A549 (cell line): ENCODE measurements at regions not wholly inside any gene's neighbourhood (a gene's known extent, or its start where the extent isn't known, plus 50 kb on each side); places are given as distances from the start of the nearest gene placed in this dataset.
A peak's percentile ranks its signal among the peaks of the same experiment; 100 is the strongest.

Experiments used
- ATAC-seq, 2 experiments: fragments of 200-7000 bp in 1 of 2; fragments of >200 bp in 1 of 2; cut with Nextera tagmentation in 1 of 2; cut with Tn5 transposase in 1 of 2; 3 replicates each; pipeline versions ENCODE4 v1.8.0 to v1.9.1; 2018 to 2020; ENCODE audit warnings: mild to moderate bottlenecking in 1 of 2, moderate library complexity in 1 of 2
- CTCF ChIA-PET: fragments of 300-600 bp; sonication (Branson Sonifier 250); formaldehyde crosslinking; extraction: SDS; loops from one replicate; lab custom pipeline; 2021; ENCODE audit warnings: antibody characterized with exemption, inconsistent platforms; lab: Yijun Ruan, JAX
- POLR2A ChIA-PET: fragments of 350-600 bp; formaldehyde crosslinking; extraction: SDS; loops from one replicate; lab custom pipeline; 2021; ENCODE audit warnings: antibody characterized with exemption, inconsistent platforms; lab: Yijun Ruan, JAX
- DNase-seq, 2 experiments: peaks; one replicate each; pipeline versions ENCODE4 v3.0.0 to v3.0.0-alpha.2; 2011 to 2016; ENCODE audit warnings: low read depth in 1 of 2, low spot score in 1 of 2
- FAIRE-seq: peaks from 2 replicates; lab custom pipeline; 2011; peaks lifted over from hg19 to GRCh38; lab: Jason Lieb, UNC
- H3K27ac ChIP-seq, 2 experiments: fragments of >200 bp; sonication (Bioruptor Twin); formaldehyde crosslinking; 3 replicates each; pipeline ENCODE4 v1.5.1; 2016 to 2017
- H3K4me1 ChIP-seq: fragments of >200 bp; sonication (Bioruptor Twin); formaldehyde crosslinking; 3 replicates; pipeline ENCODE4 v1.6.1; 2016
- H3K4me2 ChIP-seq: fragments of >200 bp; sonication (Bioruptor Twin); formaldehyde crosslinking; 3 replicates; pipeline ENCODE4 v1.6.1; 2016
- H3K4me3 ChIP-seq: fragments of >200 bp; sonication (Bioruptor Twin); formaldehyde crosslinking; 3 replicates; pipeline ENCODE4 v1.5.1; 2016
- H3K9me3 ChIP-seq: fragments of >200 bp; sonication (Bioruptor Twin); formaldehyde crosslinking; 3 replicates; pipeline ENCODE4 v1.6.1; 2016
- BHLHE40 ChIP-seq: IDR thresholded peaks from 2 replicates; pipeline ENCODE4 v1.6.1; 2012; ENCODE audit warnings: low read depth, low read length, inconsistent platforms
- CBX2 ChIP-seq: fragments of 200-600 bp; sonication (generic); IDR thresholded peaks from 2 replicates; pipeline ENCODE4 v1.6.1; 2016; ENCODE audit warnings: low read depth, mild to moderate bottlenecking, borderline replicate concordance
- CBX8 ChIP-seq: fragments of 200-600 bp; sonication (generic); IDR thresholded peaks from 2 replicates; pipeline ENCODE4 v1.6.1; 2016
- CEBPB ChIP-seq, 2 experiments: fragments of >200 bp in 1 of 2; sonication (Bioruptor Twin) in 1 of 2; formaldehyde crosslinking in 1 of 2; IDR thresholded peaks; 2 replicates each; pipeline ENCODE4 v1.6.1; 2012 to 2016
- E2F6 ChIP-seq: IDR thresholded peaks from 2 replicates; pipeline ENCODE4 v1.6.1; 2012; ENCODE audit warnings: low read depth, borderline replicate concordance
- EHF ChIP-seq: fragments of 250-450 bp; sonication (Bioruptor Pico); IDR thresholded peaks from 2 replicates; pipeline ENCODE4 v1.5.0; 2020; ENCODE audit warnings: mild to moderate bottlenecking
- EHMT2 ChIP-seq: fragments of 200-600 bp; sonication (generic); IDR thresholded peaks from 2 replicates; pipeline ENCODE4 v1.6.1; 2016; ENCODE audit warnings: antibody characterized with exemption, low read depth, mild to moderate bottlenecking, moderate library complexity
- ELK1 ChIP-seq: fragments of 150-350 bp; IDR thresholded peaks from 2 replicates; pipeline ENCODE4 v1.6.1; 2014; ENCODE audit warnings: low read depth, mild to moderate bottlenecking, low read length
- FOXS1 ChIP-seq: fragments of 250-450 bp; sonication (Bioruptor Pico); IDR thresholded peaks from 2 replicates; pipeline ENCODE4 v1.5.0; 2020; ENCODE audit warnings: mild to moderate bottlenecking, moderate library complexity
- GATA3 ChIP-seq: IDR thresholded peaks from 2 replicates; pipeline ENCODE4 v1.6.1; 2012; ENCODE audit warnings: borderline replicate concordance
- JUNB ChIP-seq: fragments of >200 bp; sonication (Bioruptor Twin); formaldehyde crosslinking; IDR thresholded peaks from 2 replicates; pipeline ENCODE4 v1.6.1; 2016
- KDM5A ChIP-seq: fragments of 200-600 bp; sonication (generic); IDR thresholded peaks from 2 replicates; pipeline ENCODE4 v1.6.1; 2016; ENCODE audit warnings: antibody characterized with exemption, mild to moderate bottlenecking
- PHF8 ChIP-seq: fragments of 200-600 bp; sonication (generic); IDR thresholded peaks from 2 replicates; pipeline ENCODE4 v1.6.1; 2016; ENCODE audit warnings: low read depth, mild to moderate bottlenecking, antibody characterized with exemption, moderate library complexity, borderline replicate concordance
- RARB ChIP-seq: fragments of 250-450 bp; sonication (Bioruptor Pico); IDR thresholded peaks from 2 replicates; pipeline ENCODE4 v1.8.0; 2021; ENCODE audit warnings: mild to moderate bottlenecking, moderate library complexity
- RFX5 ChIP-seq: fragments of 450-650 bp; IDR thresholded peaks from 2 replicates; pipeline ENCODE4 v1.7.1; 2014; ENCODE audit warnings: antibody characterized with exemption, mild to moderate bottlenecking, moderate library complexity
- RNF2 ChIP-seq: fragments of 200-600 bp; sonication (generic); IDR thresholded peaks from 2 replicates; pipeline ENCODE4 v1.6.1; 2016; ENCODE audit warnings: low read depth, mild to moderate bottlenecking, antibody characterized with exemption, moderate library complexity, borderline replicate concordance
- SMC3 ChIP-seq: fragments of >200 bp; sonication (Bioruptor Twin); formaldehyde crosslinking; IDR thresholded peaks from 3 replicates; pipeline ENCODE4 v1.6.1; 2018; ENCODE audit warnings: inconsistent platforms
- TFCP2L1 ChIP-seq: fragments of 250-450 bp; sonication (Bioruptor Pico); IDR thresholded peaks from 2 replicates; pipeline ENCODE4 v1.5.0; 2021; ENCODE audit warnings: mild to moderate bottlenecking
- ZFP36 ChIP-seq: fragments of 450-650 bp; IDR thresholded peaks from 2 replicates; pipeline ENCODE4 v1.6.1; 2014; ENCODE audit warnings: borderline replicate concordance; ENCODE audit not compliant: partially characterized antibody
- ZNF302 ChIP-seq: fragments of 250-450 bp; sonication (Bioruptor Pico); IDR thresholded peaks from 2 replicates; pipeline ENCODE4 v1.9.0; 2021; ENCODE audit warnings: inconsistent platforms, mild to moderate bottlenecking, moderate library complexity
- ZSCAN20 ChIP-seq: fragments of 250-450 bp; sonication (Bioruptor Pico); IDR thresholded peaks from 2 replicates; pipeline ENCODE4 v1.8.0; 2022; ENCODE audit warnings: mild to moderate bottlenecking, moderate library complexity
- WGBS: methylation state at CpG from one replicate; pipeline ENCODE4 v1.1.6; 2017; ENCODE audit errors: missing lambda C conversion rate; 5-methylcytosine and 5-hydroxymethylcytosine counted together
- TF ChIP-seq, protein P1 (sequence below): fragments of >200 bp; sonication (Bioruptor Twin); formaldehyde crosslinking; IDR thresholded peaks from 3 replicates; pipeline ENCODE4 v1.6.1; 2016
- TF ChIP-seq, protein P2 (sequence below): IDR thresholded peaks from 2 replicates; pipeline ENCODE4 v1.6.1; 2012
- TF ChIP-seq, protein P3 (sequence below): fragments of 200-600 bp; sonication (generic); IDR thresholded peaks from 2 replicates; pipeline ENCODE4 v1.6.1; 2016; ENCODE audit warnings: antibody characterized with exemption, mild to moderate bottlenecking, moderate library complexity
- TF ChIP-seq, protein P4 (sequence below): fragments of >200 bp; sonication (Bioruptor Twin); formaldehyde crosslinking; IDR thresholded peaks from 2 replicates; pipeline ENCODE4 v1.6.1; 2016

DNA sequence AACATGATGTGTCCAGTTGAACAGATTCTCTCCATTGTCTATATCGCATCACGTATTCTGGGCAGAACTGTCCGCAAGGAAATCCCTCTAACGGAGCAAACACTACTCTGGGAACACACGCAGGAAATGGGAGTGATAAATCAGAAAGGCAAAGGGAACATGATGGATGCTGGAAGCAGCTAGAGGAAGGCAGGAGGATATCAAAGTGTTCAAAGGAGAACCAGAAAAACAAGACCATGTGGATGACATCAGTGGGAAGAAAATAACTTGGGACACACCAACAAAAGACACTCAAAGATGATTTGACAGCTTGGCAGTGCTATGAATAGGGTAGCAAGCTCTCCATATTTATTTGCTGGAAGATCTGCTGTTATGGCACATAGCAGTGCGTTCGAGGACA is 142.9 kb downstream of the PLK2 start:
- Histone ChIP-seq H3K4me2 (no peak overlapping the region), H3K4me1 (peaks cover 16% of the 10 kb centered on the region), H3K9me3 (no peaks in the 10 kb centered on the region), H3K27ac (no peak overlapping the region), H3K4me3 (no peak overlapping the region)
- ATAC-seq (no peak), FAIRE-seq (no peak), DNase-seq (no peak)
- 94% methylated on average over 7 of the region's 7 CpGs for WGBS
- POLR2A ChIA-PET, result no interaction called here
- TF ChIP-seq, protein P1, sequence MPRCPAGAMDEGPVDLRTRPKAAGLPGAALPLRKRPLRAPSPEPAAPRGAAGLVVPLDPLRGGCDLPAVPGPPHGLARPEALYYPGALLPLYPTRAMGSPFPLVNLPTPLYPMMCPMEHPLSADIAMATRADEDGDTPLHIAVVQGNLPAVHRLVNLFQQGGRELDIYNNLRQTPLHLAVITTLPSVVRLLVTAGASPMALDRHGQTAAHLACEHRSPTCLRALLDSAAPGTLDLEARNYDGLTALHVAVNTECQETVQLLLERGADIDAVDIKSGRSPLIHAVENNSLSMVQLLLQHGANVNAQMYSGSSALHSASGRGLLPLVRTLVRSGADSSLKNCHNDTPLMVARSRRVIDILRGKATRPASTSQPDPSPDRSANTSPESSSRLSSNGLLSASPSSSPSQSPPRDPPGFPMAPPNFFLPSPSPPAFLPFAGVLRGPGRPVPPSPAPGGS, result no peak
- TF ChIP-seq CBX8 (no peak), ZFP36 (no peak), EHF (CRISPR knock-in tag) (no peak), RNF2 (no peak), KDM5A (no peak), BHLHE40 (no peak), RARB (CRISPR knock-in tag) (no peak), ZNF302 (CRISPR knock-in tag) (no peak), JUNB (no peak), GATA3 (no peak), ZSCAN20 (CRISPR knock-in tag) (no peak), FOXS1 (CRISPR knock-in tag) (no peak), RFX5 (no peak), TFCP2L1 (CRISPR knock-in tag) (no peak), SMC3 (no peak), E2F6 (no peak)
- TF ChIP-seq, protein P2, sequence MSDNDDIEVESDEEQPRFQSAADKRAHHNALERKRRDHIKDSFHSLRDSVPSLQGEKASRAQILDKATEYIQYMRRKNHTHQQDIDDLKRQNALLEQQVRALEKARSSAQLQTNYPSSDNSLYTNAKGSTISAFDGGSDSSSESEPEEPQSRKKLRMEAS, result no peak
- CTCF ChIA-PET, result interaction anchor here (0.6 kb wide), 1 partner anchor 113 kb away, joined by 3 read pairs; no protein-coding TSS in a partner anchor

DNA sequence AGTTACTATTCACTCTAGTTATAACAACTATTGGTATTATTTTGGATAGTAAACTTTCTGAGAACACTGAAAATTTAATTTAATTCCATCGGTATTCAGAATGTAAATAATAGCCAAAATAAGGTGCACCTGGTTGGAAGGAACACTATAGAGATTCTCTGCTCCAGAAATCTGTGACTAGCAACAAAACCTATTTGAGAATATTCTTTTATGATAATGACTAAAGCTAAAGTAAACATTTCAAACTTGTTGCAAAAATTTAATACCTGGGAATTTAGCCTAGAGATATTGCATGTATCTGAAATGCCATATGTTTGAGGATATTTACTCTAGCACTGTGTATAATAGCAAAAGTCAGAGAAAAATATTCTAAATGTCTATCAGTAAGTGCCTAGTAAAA is 144.1 kb downstream of the PLK2 start:
- H3K4me1 ChIP-seq, result peaks cover 14% of the 10 kb centered on the region
- H3K9me3 ChIP-seq, result no peaks in the 10 kb centered on the region
- TF ChIP-seq PHF8 (no peak), TFCP2L1 (CRISPR knock-in tag) (no peak), CEBPB (IDR thresholded peaks at IDR 0.05) (no peak), ELK1 (no peak)
- H3K27ac ChIP-seq, result no peak overlapping the region
- 46% methylated on average over 1 of the region's 1 CpG for WGBS
- no peak for FAIRE-seq
- H3K4me3 ChIP-seq, result no peak overlapping the region
- no peak for ATAC-seq
- DNase-seq, result no peak
- H3K4me2 ChIP-seq, result no peak overlapping the region
- CTCF ChIA-PET, result interaction anchor here (1.0 kb wide), 1 partner anchor 9 kb away, joined by 3 read pairs; no protein-coding TSS in a partner anchor
- POLR2A ChIA-PET, result no interaction called here

DNA sequence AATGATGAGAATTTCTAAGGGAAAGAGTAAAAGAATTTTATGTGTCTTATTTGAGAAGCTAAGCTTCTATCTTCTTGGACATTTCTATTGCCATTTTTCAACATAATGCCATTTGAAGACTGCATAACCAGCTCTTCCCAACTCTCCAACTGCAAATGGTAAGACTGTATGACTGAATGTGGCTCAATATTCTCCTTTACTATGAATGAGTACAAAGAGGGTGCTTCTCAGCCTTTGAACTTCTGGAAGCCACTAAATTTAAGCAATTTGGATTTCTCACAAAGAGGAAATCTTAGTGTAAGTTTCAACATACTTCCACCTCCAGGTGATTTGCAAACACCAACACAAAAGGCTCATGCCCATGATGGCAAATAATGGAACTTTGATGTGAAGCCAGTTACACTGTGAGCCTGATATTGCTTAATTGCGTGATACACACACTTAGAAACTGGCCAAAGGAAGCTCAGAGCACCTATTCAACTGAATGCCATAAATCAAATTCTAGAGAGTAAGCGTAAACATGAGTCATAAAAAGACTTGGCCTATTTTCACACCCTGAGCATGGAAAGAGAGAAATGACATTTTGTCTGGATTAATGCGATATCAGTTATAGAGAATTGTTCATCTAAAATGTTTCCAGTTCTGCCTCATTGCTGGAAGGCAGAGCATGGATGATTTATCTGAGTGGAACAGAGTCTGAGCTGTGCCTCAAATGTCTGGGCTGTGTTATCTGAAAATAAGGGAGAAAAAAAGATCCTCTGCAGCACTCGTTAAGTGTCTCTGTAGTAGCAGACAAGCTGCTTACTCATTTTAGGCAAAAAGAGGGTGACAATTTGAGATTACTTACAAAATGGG is 145.3 kb downstream of the PLK2 start:
- peak in 1 of 2 experiments; percentile 21 for DNase-seq
- FAIRE-seq, result no peak
- Histone ChIP-seq H3K4me2 (no peak overlapping the region), H3K9me3 (no peaks in the 10 kb centered on the region), H3K4me3 (no peak overlapping the region), H3K4me1 (peaks cover 14% of the 10 kb centered on the region), H3K27ac (peak overlapping the region in 1 of 2 experiments; percentile 41; a peak in 3 of 6 replicates)
- ChIA-PET CTCF (interaction anchor here (1.0 kb wide), 2 partner anchors 8 to 146 kb away, joined by 3 read pairs; no protein-coding TSS in a partner anchor), POLR2A (no interaction called here)
- no peak for ATAC-seq
- WGBS, result 87% methylated on average over 4 of the region's 4 CpGs
- no peak for TF ChIP-seq CBX2
- TF ChIP-seq, protein P3, sequence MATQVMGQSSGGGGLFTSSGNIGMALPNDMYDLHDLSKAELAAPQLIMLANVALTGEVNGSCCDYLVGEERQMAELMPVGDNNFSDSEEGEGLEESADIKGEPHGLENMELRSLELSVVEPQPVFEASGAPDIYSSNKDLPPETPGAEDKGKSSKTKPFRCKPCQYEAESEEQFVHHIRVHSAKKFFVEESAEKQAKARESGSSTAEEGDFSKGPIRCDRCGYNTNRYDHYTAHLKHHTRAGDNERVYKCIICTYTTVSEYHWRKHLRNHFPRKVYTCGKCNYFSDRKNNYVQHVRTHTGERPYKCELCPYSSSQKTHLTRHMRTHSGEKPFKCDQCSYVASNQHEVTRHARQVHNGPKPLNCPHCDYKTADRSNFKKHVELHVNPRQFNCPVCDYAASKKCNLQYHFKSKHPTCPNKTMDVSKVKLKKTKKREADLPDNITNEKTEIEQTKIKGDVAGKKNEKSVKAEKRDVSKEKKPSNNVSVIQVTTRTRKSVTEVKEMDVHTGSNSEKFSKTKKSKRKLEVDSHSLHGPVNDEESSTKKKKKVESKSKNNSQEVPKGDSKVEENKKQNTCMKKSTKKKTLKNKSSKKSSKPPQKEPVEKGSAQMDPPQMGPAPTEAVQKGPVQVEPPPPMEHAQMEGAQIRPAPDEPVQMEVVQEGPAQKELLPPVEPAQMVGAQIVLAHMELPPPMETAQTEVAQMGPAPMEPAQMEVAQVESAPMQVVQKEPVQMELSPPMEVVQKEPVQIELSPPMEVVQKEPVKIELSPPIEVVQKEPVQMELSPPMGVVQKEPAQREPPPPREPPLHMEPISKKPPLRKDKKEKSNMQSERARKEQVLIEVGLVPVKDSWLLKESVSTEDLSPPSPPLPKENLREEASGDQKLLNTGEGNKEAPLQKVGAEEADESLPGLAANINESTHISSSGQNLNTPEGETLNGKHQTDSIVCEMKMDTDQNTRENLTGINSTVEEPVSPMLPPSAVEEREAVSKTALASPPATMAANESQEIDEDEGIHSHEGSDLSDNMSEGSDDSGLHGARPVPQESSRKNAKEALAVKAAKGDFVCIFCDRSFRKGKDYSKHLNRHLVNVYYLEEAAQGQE, result no peak
- TF ChIP-seq, protein P4, sequence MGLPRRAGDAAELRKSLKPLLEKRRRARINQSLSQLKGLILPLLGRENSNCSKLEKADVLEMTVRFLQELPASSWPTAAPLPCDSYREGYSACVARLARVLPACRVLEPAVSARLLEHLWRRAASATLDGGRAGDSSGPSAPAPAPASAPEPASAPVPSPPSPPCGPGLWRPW, result 0 out of 2 replicates have a peak, but pooled peaks have one; percentile 14
- TF ChIP-seq EHMT2, result no peak
- no peak for TF ChIP-seq FOXS1 (CRISPR knock-in tag)
